ENCODE measurements at regions not wholly inside any gene's neighbourhood (a gene's known extent, or its start where the extent isn't known, plus 50 kb on each side); places are given as distances from the start of the nearest gene placed in this dataset.

DNA sequence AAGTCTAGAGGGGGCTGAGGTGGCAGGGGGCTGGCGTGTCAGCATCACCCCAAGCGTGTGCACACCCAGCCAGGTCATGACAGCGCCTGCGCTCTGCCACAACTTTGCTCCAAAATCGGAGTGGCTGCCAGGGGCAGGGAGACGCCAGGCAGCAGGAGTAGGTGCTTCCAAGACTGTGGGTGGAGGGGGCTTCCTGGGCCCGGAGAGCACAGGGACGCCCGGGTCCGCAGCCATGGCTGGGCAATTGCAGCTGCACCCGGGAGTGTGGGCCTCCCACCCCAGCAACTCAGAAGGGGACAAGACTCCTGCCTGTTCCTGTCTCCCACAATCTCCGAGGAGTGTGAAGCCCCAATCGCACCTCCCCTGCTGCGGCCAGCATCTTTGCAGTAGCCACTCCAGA, 53.1 kb upstream of the CYYR1 start:
- CTCF ChIA-PET, result interaction anchor here (1.0 kb wide), 1 partner anchor 819 kb away, joined by 3 read pairs; no protein-coding TSS in a partner anchor
- DNase-seq (ENCODE audit: extremely low spot score), result no peak
- POLR2A ChIA-PET, result no interaction called here
- TF ChIP-seq, protein P1, sequence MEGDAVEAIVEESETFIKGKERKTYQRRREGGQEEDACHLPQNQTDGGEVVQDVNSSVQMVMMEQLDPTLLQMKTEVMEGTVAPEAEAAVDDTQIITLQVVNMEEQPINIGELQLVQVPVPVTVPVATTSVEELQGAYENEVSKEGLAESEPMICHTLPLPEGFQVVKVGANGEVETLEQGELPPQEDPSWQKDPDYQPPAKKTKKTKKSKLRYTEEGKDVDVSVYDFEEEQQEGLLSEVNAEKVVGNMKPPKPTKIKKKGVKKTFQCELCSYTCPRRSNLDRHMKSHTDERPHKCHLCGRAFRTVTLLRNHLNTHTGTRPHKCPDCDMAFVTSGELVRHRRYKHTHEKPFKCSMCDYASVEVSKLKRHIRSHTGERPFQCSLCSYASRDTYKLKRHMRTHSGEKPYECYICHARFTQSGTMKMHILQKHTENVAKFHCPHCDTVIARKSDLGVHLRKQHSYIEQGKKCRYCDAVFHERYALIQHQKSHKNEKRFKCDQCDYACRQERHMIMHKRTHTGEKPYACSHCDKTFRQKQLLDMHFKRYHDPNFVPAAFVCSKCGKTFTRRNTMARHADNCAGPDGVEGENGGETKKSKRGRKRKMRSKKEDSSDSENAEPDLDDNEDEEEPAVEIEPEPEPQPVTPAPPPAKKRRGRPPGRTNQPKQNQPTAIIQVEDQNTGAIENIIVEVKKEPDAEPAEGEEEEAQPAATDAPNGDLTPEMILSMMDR (IDR thresholded peaks at IDR 0.05; ENCODE audit: control extremely low read depth, extremely low read depth, low read depth, missing control alignments), result no peak

DNA sequence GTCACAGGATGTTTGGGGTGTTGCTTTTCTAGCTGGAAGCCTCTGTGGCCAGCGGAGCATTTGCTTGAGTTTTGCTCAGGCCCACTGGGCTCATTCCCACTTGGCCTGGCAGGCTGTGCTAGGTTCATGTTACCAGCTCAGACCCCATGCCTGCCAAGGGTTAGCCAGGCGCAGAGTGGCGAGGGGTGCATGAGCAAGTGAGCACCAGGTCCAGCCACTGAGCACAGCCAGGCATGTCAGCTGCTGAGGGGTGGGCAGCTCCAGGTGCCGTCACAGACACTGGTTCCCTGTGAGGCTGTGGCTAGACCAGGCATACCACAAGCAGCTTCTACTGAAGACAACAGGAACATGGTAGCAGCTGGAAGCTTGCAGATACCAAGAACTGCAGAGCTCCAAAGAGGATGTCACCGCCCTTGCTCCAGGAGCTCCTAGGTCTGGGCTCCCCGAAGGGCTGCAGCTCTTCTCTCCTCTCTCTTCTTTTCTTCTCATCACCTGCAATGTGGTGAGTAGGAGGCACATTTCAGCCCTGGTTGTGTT, 52.0 kb upstream of the CYYR1 start:
- TF ChIP-seq, protein P1 (IDR thresholded peaks at IDR 0.05; ENCODE audit: control extremely low read depth, extremely low read depth, low read depth, missing control alignments), result no peak
- ChIA-PET CTCF (interaction anchor here (1.0 to 1.4 kb wide), 3 partner anchors 9 to 818 kb away, joined by 3 to 4 read pairs (median 3); no protein-coding TSS in a partner anchor), POLR2A (no interaction called here)
- DNase-seq (ENCODE audit: extremely low spot score), result no peak
